GM08714 (cell line): ENCODE measurements at regions not wholly inside any gene's neighbourhood (a gene's known extent, or its start where the extent isn't known, plus 50 kb on each side); places are given as distances from the start of the nearest gene placed in this dataset.

Experiments used
- H3K4me3 ChIP-seq: fragments of 200-500 bp; sonication (Bioruptor generic); 2 replicates; pipeline ENCODE4 v1.5.1; 2014; ENCODE audit warnings: mild to moderate bottlenecking, low read length, inconsistent platforms
- ZNF274 ChIP-seq: IDR thresholded peaks from 2 replicates; pipeline ENCODE4 v1.6.1; 2012; ENCODE audit warnings: mild to moderate bottlenecking, low read depth, low read length

GRCh38 chr12:47296828-47297227 is 217.1 kb upstream of the AMIGO2 start:
- no peak overlapping the region for H3K4me3 ChIP-seq

GRCh38 chr12:47293406-47293805 is 213.6 kb upstream of the AMIGO2 start:
- H3K4me3 ChIP-seq, result no peak overlapping the region
- no peak for TF ChIP-seq ZNF274

More at GRCh38 chr12:47296828-47297227, 217.1 kb upstream of the AMIGO2 start:
- no peak for TF ChIP-seq ZNF274

GRCh38 chr12:47286676-47287075 is 206.9 kb upstream of the AMIGO2 start:
- TF ChIP-seq ZNF274, result no peak
- no peak overlapping the region for H3K4me3 ChIP-seq
